HCT116 (cell line): ENCODE measurements at regions not wholly inside any gene's neighbourhood (a gene's known extent, or its start where the extent isn't known, plus 50 kb on each side); places are given as distances from the start of the nearest gene placed in this dataset.

Experiments used
- ATAC-seq: fragments of 200-7000 bp; cut with Tn5 transposase; 2 replicates; pipeline ENCODE4 v1.9.1; 2020; ENCODE audit warnings: mild to moderate bottlenecking, moderate library complexity
- BruUV-seq: library from RNA; stranded (reverse); fragments of 400-500 nt; replicated peaks from 2 replicates; lab custom pipeline; 2021; lab: Mats Ljungman, UMichigan
- CTCF ChIA-PET: fragments of 300-600 bp; sonication (Branson Sonifier 250); formaldehyde crosslinking; loops from one replicate; lab custom pipeline; 2021; ENCODE audit warnings: antibody characterized with exemption; lab: Charles Lee
- POLR2A ChIA-PET: fragments of 300-600, 350-600 bp; sonication (Branson Sonifier 250); formaldehyde crosslinking; loops from one replicate; lab custom pipeline; 2021; ENCODE audit warnings: antibody characterized with exemption; lab: Charles Lee
- RAD21 ChIA-PET, 2 experiments: fragments of 300-600 bp; sonication (Branson Sonifier 250); formaldehyde crosslinking; loops; one replicate each; lab custom pipeline; 2023; ENCODE audit warnings: low total read pairs in 2 of 2; ENCODE audit not compliant: uncharacterized antibody in 2 of 2, unreplicated experiment in 2 of 2, low non-redundant PET in 1 of 2; lab: Charles Lee
- DNase-seq: peaks from one replicate; pipeline ENCODE4 v3.0.0-alpha.2; 2010; ENCODE audit warnings: low read depth, low spot score
- H2AFZ ChIP-seq: fragments of 200-600 bp; shearing (Covaris generic), sonication (generic); 2 replicates; pipeline ENCODE4 v1.6.1; 2017; ENCODE audit warnings: low read depth, mixed run types, mixed read lengths, antibody characterized with exemption, low read length; ENCODE audit not compliant: poor library complexity, severe bottlenecking
- H3K27ac ChIP-seq: 2 replicates; pipeline ENCODE4 v1.5.1; 2012; ENCODE audit warnings: low read depth, low read length
- H3K27me3 ChIP-seq: fragments of 200-600 bp; sonication (generic); 2 replicates; pipeline ENCODE4 v1.6.1; 2016; ENCODE audit warnings: mixed run types, low read length, mixed read lengths; ENCODE audit not compliant: insufficient read depth
- H3K36me3 ChIP-seq, 2 experiments: fragments of 200-500 bp in 1 of 2; fragments of 200-600 bp in 1 of 2; sonication (Bioruptor generic) in 1 of 2; sonication (generic) in 1 of 2; 2 replicates each; pipeline versions ENCODE4 v1.5.1 to v1.6.1; 2014 to 2016; ENCODE audit warnings: low read length in 2 of 2, inconsistent platforms in 1 of 2, mixed read lengths in 1 of 2, mixed run types in 1 of 2; ENCODE audit not compliant: insufficient read depth in 2 of 2, control insufficient read depth in 1 of 2
- H3K4me1 ChIP-seq, 2 experiments: fragments of 200-600 bp in 1 of 2; sonication (generic) in 1 of 2; 2 replicates each; pipeline versions ENCODE4 v1.5.1 to v1.6.1; 2012 to 2017; ENCODE audit warnings: low read length in 2 of 2, inconsistent platforms in 1 of 2, mild to moderate bottlenecking in 1 of 2, mixed read lengths in 1 of 2, mixed run types in 1 of 2, moderate library complexity in 1 of 2; ENCODE audit not compliant: insufficient read depth in 2 of 2, control insufficient read depth in 1 of 2
- H3K4me2 ChIP-seq: fragments of 200-600 bp; sonication (generic); 2 replicates; pipeline ENCODE4 v1.6.1; 2017; ENCODE audit warnings: mixed run types, low read length, mixed read lengths
- H3K4me3 ChIP-seq, 2 experiments: fragments of 200-600 bp in 1 of 2; sonication (generic) in 1 of 2; replicated peaks in 1 of 2; 2 replicates each; pipeline ENCODE4 v1.5.1; 2011 to 2016; ENCODE audit warnings: low read length in 2 of 2, control low read depth in 1 of 2, low read depth in 1 of 2, mild to moderate bottlenecking in 1 of 2, mixed read lengths in 1 of 2, mixed run types in 1 of 2
- H3K79me2 ChIP-seq: fragments of 200-600 bp; sonication (generic); 2 replicates; pipeline ENCODE4 v1.6.1; 2017; ENCODE audit warnings: mild to moderate bottlenecking, mixed run types, low read length, moderate library complexity, mixed read lengths; ENCODE audit not compliant: insufficient read depth
- H3K9ac ChIP-seq: fragments of 200-600 bp; sonication (generic); 2 replicates; pipeline ENCODE4 v1.6.1; 2016; ENCODE audit warnings: low read length, mixed read lengths
- H3K9me2 ChIP-seq: fragments of 200-600 bp; sonication (generic), shearing (Covaris generic); 2 replicates; pipeline ENCODE4 v1.6.1; 2017; ENCODE audit warnings: mixed run types, mild to moderate bottlenecking, moderate library complexity; ENCODE audit not compliant: insufficient read depth
- H3K9me3 ChIP-seq, 2 experiments: fragments of 200-500 bp in 1 of 2; fragments of 200-600 bp in 1 of 2; sonication (Bioruptor generic) in 1 of 2; sonication (generic) in 1 of 2; 2 replicates each; pipeline ENCODE4 v1.6.1; 2014 to 2017; ENCODE audit warnings: low read length in 2 of 2, mixed read lengths in 2 of 2, inconsistent platforms in 1 of 2, low read depth in 1 of 2, mild to moderate bottlenecking in 1 of 2, mixed run types in 1 of 2, moderate library complexity in 1 of 2; ENCODE audit not compliant: control insufficient read depth in 1 of 2, insufficient read depth in 1 of 2
- H4K20me1 ChIP-seq: fragments of 200-600 bp; sonication (generic), shearing (Covaris generic); 2 replicates; pipeline ENCODE4 v1.6.1; 2017; ENCODE audit warnings: mixed run types, mild to moderate bottlenecking, moderate library complexity; ENCODE audit not compliant: insufficient read depth
- EGR1 ChIP-seq: IDR thresholded peaks from 2 replicates; pipeline ENCODE4 v1.6.1; 2012; ENCODE audit warnings: low read depth
- EZH2phosphoT487 ChIP-seq: fragments of 200-600 bp; IDR thresholded peaks from 2 replicates; pipeline ENCODE4 v1.6.1; 2018; ENCODE audit warnings: antibody characterized with exemption, borderline replicate concordance
- FOSL1 ChIP-seq: IDR thresholded peaks from 2 replicates; pipeline ENCODE4 v1.6.1; 2012; ENCODE audit warnings: low read depth
- JUND ChIP-seq: IDR thresholded peaks from 2 replicates; pipeline ENCODE4 v1.6.1; 2012
- SP1 ChIP-seq: IDR thresholded peaks from 2 replicates; pipeline ENCODE4 v1.6.1; 2012; ENCODE audit warnings: low read depth
- SRF ChIP-seq: IDR thresholded peaks from 2 replicates; pipeline ENCODE4 v1.6.1; 2012; ENCODE audit warnings: low read depth
- ZBTB33 ChIP-seq: IDR thresholded peaks from 2 replicates; pipeline ENCODE4 v1.6.1; 2011; ENCODE audit warnings: mild to moderate bottlenecking, low read length, moderate library complexity; ENCODE audit not compliant: insufficient replicate concordance; ENCODE audit errors: extremely low read depth
- ZFX ChIP-seq: fragments of 450-650 bp; IDR thresholded peaks from 2 replicates; pipeline ENCODE4 v1.6.1; 2017
- intact Hi-C: fragments of 100-400 bp; cut with micrococcal nuclease; formaldehyde crosslinking; loops from 2 replicates; pipeline ENCODE4 v1.10.0; 2022

GRCh38 chr17:71899317-71899716, 221.5 kb upstream of the SOX9 start:
- CTCF ChIA-PET: no interaction called here
- ATAC-seq: no peak
- no TSS peak for BruUV-seq

More at GRCh38 chr17:71899317-71899716, 221.5 kb upstream of the SOX9 start:
- no peak overlapping the region for H3K9ac ChIP-seq
- no peaks in the 10 kb centered on the region for H4K20me1 ChIP-seq
- POLR2A ChIA-PET: no interaction called here
- no peak for DNase-seq
- H3K36me3 ChIP-seq: no peaks in the 10 kb centered on the region
- H3K4me3 ChIP-seq: 0 out of 4 replicates have a peak overlapping the region, but pooled peaks of 1 of the 2 experiments have one; percentile 0
- no peaks in the 10 kb centered on the region for H3K9me3 ChIP-seq
- H3K27me3 ChIP-seq: no peaks in the 10 kb centered on the region
- intact Hi-C loops: no loop called here
- peak overlapping the region; percentile 78 for H3K4me2 ChIP-seq
- H3K4me1 ChIP-seq: peaks cover 25 to 49% of the 10 kb centered on the region in 2 experiments
- RAD21 ChIA-PET: no interaction called here
- no peak overlapping the region for H3K27ac ChIP-seq
- peak; percentile 51 for TF ChIP-seq JUND
- TF ChIP-seq FOSL1: peak; percentile 59; the same call in 1 of the 2 replicates
- no peak for TF ChIP-seq SRF
- no peak for TF ChIP-seq ZFX
- peak; percentile 45 for TF ChIP-seq SP1
- TF ChIP-seq ZBTB33: no peak
- no peak for TF ChIP-seq EGR1
- no peak for TF ChIP-seq EZH2phosphoT487
- H3K9me2 ChIP-seq: no peaks in the 10 kb centered on the region
- H3K79me2 ChIP-seq: no peaks in the 10 kb centered on the region
- peak overlapping the region; percentile 93 for H2AFZ ChIP-seq
